IMR-90 (cell line): ENCODE measurements at regions not wholly inside any gene's neighbourhood (a gene's known extent, or its start where the extent isn't known, plus 50 kb on each side); places are given as distances from the start of the nearest gene placed in this dataset.

Source experiments
- CTCF ChIP-seq: conservative IDR thresholded peaks from 2 replicates; pipeline ENCODE4 v1.5.1; 2012; ENCODE audit warnings: mild to moderate bottlenecking, low read depth, low read length, improper control_type of control experiment
- FOS ChIP-seq: fragments of 150-350 bp; IDR thresholded peaks from 2 replicates; pipeline ENCODE4 v1.6.1; 2016; ENCODE audit warnings: low read depth, low read length
- MAFK ChIP-seq: IDR thresholded peaks from 2 replicates; pipeline ENCODE4 v1.6.1; 2012; ENCODE audit warnings: low read depth, low read length, improper control_type of control experiment
- POLR2A ChIP-seq: IDR thresholded peaks from 2 replicates; pipeline ENCODE4 v1.6.1; 2012; ENCODE audit warnings: mild to moderate bottlenecking, low read depth, low read length
- RFX5 ChIP-seq: IDR thresholded peaks from 2 replicates; pipeline ENCODE4 v1.8.0; 2012; ENCODE audit warnings: low read depth, mild to moderate bottlenecking, low read length, moderate library complexity
- SMC3 ChIP-seq: fragments of 150-350 bp; IDR thresholded peaks from 2 replicates; pipeline ENCODE4 v1.6.1; 2016; ENCODE audit warnings: low read depth, mild to moderate bottlenecking, antibody characterized with exemption, low read length, moderate library complexity
- USF2 ChIP-seq: fragments of 150-350 bp; IDR thresholded peaks from 2 replicates; pipeline ENCODE4 v1.6.1; 2017; ENCODE audit warnings: mild to moderate bottlenecking, antibody characterized with exemption, low read length, low read depth

DNA sequence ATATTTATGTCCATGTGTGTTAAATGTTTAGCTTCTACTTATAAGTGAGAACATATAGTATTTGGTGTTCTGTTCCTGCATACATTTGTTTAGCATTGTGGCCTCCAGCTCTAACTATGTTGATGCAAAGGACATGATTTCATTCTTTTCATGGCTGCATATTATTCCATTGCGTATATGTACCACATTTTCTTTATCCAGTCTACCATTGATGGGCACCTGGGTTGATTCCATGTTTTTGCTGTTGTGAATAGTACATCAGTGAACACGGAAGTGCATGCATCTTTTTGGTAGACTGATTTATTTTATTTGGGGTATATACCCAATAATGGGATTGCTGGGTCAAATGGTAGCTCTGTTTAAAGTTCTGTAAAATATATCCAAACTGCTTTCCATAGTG lies 359.0 kb downstream of the SLCO4C1 start:
- TF ChIP-seq SMC3, result no peak
- TF ChIP-seq CTCF, result no peak
- TF ChIP-seq POLR2A, result no peak
- TF ChIP-seq FOS, result no peak
- no peak for TF ChIP-seq USF2
- TF ChIP-seq RFX5, result no peak
- no peak for TF ChIP-seq MAFK
